ENCODE measurements at regions not wholly inside any gene's neighbourhood (a gene's known extent, or its start where the extent isn't known, plus 50 kb on each side); places are given as distances from the start of the nearest gene placed in this dataset.

DNA sequence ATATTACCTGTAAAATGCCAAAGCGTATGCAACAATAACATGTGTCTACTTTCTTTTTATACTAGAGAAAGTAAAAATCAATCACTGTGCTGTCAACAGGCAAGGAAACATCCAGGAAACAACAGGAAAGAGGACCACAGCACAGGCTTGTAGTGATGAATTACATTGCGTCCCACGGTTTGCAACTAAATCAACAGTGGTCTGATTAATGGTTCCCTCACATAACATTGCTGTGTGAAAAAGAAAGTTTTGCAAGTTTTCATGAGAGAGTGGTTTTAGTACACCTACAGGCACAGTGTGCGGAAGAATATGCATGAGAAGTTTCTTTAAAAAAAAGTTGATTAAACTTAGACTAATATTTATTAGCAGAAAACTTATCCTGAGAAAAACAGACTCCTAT is 329.5 kb upstream of the HSF2 start:
- in situ Hi-C loops (cut with MboI; ENCODE audit: low sequenced_read_pairs in 4 of 4) (no loop called here), intact Hi-C loops (cut with DNase I; ENCODE audit: low total_unique reads) (no loop called here)
- TF ChIP-seq POLR2A (IDR thresholded peaks at IDR 0.05) = no peak
- H3K27me3 ChIP-seq = no peaks in the 10 kb centered on the region
- H3K9me3 ChIP-seq = no peaks in the 10 kb centered on the region
- H3K4me1 ChIP-seq = peaks cover 0 to 9% of the 10 kb centered on the region in 2 donors
- no peak overlapping the region for H3K4me3 ChIP-seq
- DNase-seq (no peak), ATAC-seq (no peak)
- H3K36me3 ChIP-seq = no peaks in the 10 kb centered on the region
- H3K27ac ChIP-seq = no peak overlapping the region

DNA sequence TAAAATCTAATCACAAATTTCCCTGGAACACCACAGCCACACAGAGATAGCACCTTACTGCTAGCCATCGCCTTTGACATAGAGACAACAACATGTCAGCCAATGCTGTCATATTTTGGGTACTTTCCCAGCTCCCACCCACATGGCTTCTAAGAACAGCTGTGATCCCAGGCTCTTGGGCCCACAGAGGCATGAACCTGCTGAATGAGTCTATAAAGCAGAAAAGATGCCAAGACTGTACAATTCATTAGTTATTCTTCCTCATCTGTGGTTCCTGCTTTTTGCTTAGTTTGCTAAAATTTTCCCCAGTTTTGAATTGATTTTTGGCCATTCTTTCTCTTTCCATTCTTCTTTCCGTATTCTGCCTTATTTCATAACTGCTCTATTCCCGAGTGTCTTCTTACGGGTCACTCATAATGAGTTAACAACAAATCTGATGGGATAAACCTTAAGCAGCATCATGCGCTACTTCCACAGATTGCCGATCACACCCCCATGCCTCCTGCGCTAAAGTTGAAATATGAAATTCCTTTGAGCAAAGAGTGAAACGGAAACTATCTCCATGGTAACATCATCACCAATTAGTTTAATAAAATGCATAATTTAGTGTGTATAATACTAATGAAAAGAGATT is 327.3 kb upstream of the HSF2 start:
- H3K27ac ChIP-seq = no peak overlapping the region
- no peak for DNase-seq

DNA sequence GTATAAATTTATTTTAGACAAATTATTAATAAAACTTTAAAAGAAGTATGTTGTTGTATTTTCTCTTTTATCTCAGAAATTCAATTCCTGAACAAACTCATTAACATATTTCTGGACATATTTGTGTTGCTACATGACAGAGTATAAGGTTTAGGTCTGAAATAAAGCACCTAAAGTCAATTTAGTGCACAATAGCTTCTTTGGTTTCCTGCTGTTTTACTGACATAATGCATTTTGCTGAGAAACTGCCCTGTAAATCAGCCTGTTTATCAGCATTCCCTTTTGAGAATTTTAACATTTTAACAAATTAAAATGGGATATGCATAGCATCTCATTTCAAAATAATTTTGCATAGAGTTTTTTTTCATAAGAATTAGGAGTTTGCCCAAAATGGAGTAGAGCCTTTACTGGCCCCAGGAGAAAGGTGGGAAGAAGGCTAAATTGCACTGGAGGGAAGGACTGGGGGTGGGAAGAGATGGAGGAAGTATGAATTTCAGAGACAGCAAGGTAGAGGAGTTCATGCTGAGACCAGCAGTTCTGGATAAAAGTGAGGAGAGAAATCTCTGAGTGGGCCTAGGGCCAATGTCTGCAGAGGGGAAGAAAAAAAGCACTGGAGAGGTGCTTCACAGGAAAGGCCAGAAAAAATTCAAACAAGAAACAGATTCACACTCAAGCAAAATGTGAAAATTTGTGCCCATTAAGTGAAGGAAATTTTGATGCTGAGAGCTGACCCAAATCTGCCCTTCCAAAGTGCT is 324.2 kb upstream of the HSF2 start:
- Histone ChIP-seq H3K4me1 (no peaks in the 10 kb centered on the region), H3K9me3 (no peaks in the 10 kb centered on the region), H3K36me3 (no peaks in the 10 kb centered on the region), H3K4me3 (no peak overlapping the region), H3K27me3 (no peaks in the 10 kb centered on the region), H3K27ac (no peak overlapping the region)
- no peak for ATAC-seq
- no peak for DNase-seq
- TF ChIP-seq POLR2A (IDR thresholded peaks at IDR 0.05) = no peak
- TF ChIP-seq, protein P1, sequence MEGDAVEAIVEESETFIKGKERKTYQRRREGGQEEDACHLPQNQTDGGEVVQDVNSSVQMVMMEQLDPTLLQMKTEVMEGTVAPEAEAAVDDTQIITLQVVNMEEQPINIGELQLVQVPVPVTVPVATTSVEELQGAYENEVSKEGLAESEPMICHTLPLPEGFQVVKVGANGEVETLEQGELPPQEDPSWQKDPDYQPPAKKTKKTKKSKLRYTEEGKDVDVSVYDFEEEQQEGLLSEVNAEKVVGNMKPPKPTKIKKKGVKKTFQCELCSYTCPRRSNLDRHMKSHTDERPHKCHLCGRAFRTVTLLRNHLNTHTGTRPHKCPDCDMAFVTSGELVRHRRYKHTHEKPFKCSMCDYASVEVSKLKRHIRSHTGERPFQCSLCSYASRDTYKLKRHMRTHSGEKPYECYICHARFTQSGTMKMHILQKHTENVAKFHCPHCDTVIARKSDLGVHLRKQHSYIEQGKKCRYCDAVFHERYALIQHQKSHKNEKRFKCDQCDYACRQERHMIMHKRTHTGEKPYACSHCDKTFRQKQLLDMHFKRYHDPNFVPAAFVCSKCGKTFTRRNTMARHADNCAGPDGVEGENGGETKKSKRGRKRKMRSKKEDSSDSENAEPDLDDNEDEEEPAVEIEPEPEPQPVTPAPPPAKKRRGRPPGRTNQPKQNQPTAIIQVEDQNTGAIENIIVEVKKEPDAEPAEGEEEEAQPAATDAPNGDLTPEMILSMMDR (IDR thresholded peaks at IDR 0.05 in 4 of 5, conservative IDR thresholded peaks at IDR 0.05 in 1 of 5) = no peak
- intact Hi-C loops (cut with DNase I; ENCODE audit: low total_unique reads) = no loop called here
- in situ Hi-C loops (cut with MboI; ENCODE audit: low sequenced_read_pairs in 4 of 4) = no loop called here

More for the DNA sequence above, 327.3 kb upstream of the HSF2 start:
- no peak for ATAC-seq
- Histone ChIP-seq H3K4me1 (peaks cover 0 to 9% of the 10 kb centered on the region in 2 donors), H3K27me3 (no peaks in the 10 kb centered on the region), H3K36me3 (no peaks in the 10 kb centered on the region), H3K9me3 (no peaks in the 10 kb centered on the region), H3K4me3 (no peak overlapping the region)
- TF ChIP-seq, protein P1 (IDR thresholded peaks at IDR 0.05 in 4 of 5, conservative IDR thresholded peaks at IDR 0.05 in 1 of 5) = no peak
- TF ChIP-seq POLR2A (IDR thresholded peaks at IDR 0.05) = no peak
- in situ Hi-C loops (cut with MboI; ENCODE audit: low sequenced_read_pairs in 4 of 4) = no loop called here
- intact Hi-C loops (cut with DNase I; ENCODE audit: low total_unique reads) = no loop called here

DNA sequence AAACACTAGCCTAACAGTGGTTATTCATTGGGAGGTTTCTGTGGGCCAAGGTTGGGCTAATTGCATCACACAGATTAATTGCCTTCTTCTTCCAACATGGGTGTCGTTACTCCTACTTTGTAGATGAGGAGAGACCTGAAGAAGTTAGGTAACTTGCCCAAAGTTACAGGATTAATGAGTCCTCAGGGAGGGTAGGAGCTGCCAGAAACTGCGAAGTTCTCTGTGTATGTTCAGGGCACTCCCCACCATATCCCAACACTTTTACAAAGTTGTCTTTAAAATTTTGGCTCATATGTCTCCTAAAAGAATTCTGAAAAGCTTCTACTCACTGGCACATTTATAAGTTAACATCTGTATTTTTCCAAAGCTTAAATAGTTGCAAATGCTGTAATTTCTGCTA is 323.5 kb upstream of the HSF2 start:
- Histone ChIP-seq H3K4me3 (no peak overlapping the region), H3K27ac (no peak overlapping the region), H3K27me3 (no peaks in the 10 kb centered on the region), H3K36me3 (no peaks in the 10 kb centered on the region), H3K9me3 (no peaks in the 10 kb centered on the region), H3K4me1 (no peaks in the 10 kb centered on the region)
- DNase-seq (no peak), ATAC-seq (no peak)
- intact Hi-C loops (cut with DNase I; ENCODE audit: low total_unique reads) (no loop called here), in situ Hi-C loops (cut with MboI; ENCODE audit: low sequenced_read_pairs in 4 of 4) (no loop called here)
- TF ChIP-seq, protein P1 (IDR thresholded peaks at IDR 0.05 in 4 of 5, conservative IDR thresholded peaks at IDR 0.05 in 1 of 5) = no peak
- TF ChIP-seq POLR2A (IDR thresholded peaks at IDR 0.05) = no peak

DNA sequence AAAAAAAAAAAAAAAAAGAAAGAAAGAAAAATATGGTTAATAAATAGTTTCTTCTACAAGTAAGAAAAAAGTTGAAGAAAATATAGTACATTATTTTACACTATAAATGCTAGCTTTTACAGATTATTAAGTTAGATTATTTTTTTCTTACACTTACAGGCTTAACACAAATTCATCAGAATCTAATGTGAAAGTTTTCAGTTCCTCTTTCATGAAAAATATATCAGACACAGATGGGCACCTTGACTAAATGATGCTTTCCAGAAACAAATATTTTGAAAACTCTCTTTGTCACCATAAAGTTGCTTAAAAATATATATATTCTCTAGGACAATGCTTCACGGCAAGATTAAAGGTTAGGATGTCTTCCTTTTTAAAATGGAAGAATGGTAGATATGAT is 321.8 kb upstream of the HSF2 start:
- no peak overlapping the region for H3K4me3 ChIP-seq
- H3K4me1 ChIP-seq = no peaks in the 10 kb centered on the region
- intact Hi-C loops (cut with DNase I; ENCODE audit: low total_unique reads) = no loop called here
- no peak for TF ChIP-seq POLR2A (IDR thresholded peaks at IDR 0.05)
- TF ChIP-seq, protein P1 (IDR thresholded peaks at IDR 0.05 in 4 of 5, conservative IDR thresholded peaks at IDR 0.05 in 1 of 5) = no peak
- H3K36me3 ChIP-seq = no peaks in the 10 kb centered on the region
- DNase-seq (no peak), ATAC-seq (no peak)
- H3K9me3 ChIP-seq = no peaks in the 10 kb centered on the region
- H3K27me3 ChIP-seq = no peaks in the 10 kb centered on the region
- H3K27ac ChIP-seq = no peak overlapping the region
- in situ Hi-C loops (cut with MboI; ENCODE audit: low sequenced_read_pairs in 4 of 4) = no loop called here
